ENCODE measurements at regions not wholly inside any gene's neighbourhood (a gene's known extent, or its start where the extent isn't known, plus 50 kb on each side); places are given as distances from the start of the nearest gene placed in this dataset.
"Not testable (repeated sequence)": the region's sequence is repeated elsewhere in the genome, so short reads cannot be mapped to it uniquely, and the experiment has no call there.

- DNase-seq (ENCODE audit: low spot score), result no peak
Measured at GRCh38 chr9:11144746-11145145, 531.9 kb upstream of the PTPRD start.

DNA sequence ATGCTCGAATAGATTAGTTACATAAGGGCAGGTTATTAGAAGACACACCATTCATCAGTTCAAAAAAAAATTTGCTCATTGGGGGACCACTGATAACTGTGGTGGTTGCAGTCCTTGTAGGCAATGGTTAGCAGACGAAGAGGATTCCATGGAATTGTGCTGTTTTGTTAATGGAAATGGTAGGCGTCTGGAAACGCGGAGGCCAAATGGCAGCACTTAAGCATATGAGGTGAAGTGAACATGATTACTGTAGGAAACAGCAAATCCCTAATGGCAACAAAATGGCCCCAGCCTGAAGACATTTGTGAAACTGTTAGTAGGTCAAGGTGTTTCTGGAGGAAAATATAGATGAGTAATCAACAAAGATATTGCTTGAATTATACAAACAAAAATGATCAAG is 535.4 kb upstream of the PTPRD start:
- DNase-seq (ENCODE audit: low spot score), result no peak

DNA sequence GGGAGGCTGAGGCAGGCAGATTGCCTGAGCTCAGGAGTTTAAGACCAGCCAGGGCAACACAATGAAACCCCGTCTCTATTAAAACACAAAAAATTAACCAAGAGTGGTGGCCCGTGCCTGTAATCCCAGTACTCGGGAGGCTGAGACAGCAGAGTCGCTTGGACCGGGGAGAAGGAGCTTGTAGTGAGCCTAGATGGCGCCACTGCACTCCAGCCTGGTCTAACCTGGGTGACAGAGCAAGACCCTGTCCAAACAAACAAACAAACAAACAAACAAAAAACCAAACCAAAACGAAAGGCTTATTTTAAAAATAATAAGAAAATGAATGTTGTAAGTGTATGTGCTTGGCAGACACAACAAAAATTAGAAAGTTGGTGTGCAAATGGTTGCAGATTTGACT is 536.3 kb upstream of the PTPRD start:
- DNase-seq (ENCODE audit: low spot score), result no peak

- DNase-seq (ENCODE audit: low spot score), result no peak
Measured at GRCh38 chr9:11158063-11158462, 545.3 kb upstream of the PTPRD start.

GRCh38 chr9:11158676-11159075 is 545.9 kb upstream of the PTPRD start:
- DNase-seq (ENCODE audit: low spot score), result no peak

- DNase-seq (ENCODE audit: low spot score), result no peak
Measured at GRCh38 chr9:11159318-11159862, 546.6 kb upstream of the PTPRD start.

- no peak for DNase-seq (ENCODE audit: low spot score)
Measured at GRCh38 chr9:11163843-11164242, 551.0 kb upstream of the PTPRD start.

DNA sequence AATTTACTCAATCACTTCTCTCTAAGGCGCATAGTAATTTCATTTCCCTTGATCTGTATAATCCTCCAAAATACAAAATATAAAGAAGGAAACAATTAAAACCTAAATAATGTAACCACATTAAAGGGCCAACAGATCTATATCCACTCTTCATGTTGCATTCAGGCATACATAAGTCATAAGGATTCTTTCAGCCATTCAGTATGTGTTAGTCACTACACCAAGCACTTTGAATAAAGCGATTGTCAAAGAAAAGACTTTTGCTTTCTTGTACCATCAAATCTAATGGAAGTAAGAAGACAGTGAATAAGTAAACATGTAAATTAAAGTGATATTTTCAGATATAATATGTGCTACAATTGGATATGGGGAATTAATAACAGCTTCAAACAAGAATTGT is 569.2 kb upstream of the PTPRD start:
- DNase-seq (ENCODE audit: low spot score), result no peak

GRCh38 chr9:11190719-11191118 is 577.9 kb upstream of the PTPRD start:
- DNase-seq (ENCODE audit: low spot score), result no peak

- no peak for DNase-seq (ENCODE audit: low spot score)
Measured at GRCh38 chr9:11192993-11193392, 580.2 kb upstream of the PTPRD start.

DNA sequence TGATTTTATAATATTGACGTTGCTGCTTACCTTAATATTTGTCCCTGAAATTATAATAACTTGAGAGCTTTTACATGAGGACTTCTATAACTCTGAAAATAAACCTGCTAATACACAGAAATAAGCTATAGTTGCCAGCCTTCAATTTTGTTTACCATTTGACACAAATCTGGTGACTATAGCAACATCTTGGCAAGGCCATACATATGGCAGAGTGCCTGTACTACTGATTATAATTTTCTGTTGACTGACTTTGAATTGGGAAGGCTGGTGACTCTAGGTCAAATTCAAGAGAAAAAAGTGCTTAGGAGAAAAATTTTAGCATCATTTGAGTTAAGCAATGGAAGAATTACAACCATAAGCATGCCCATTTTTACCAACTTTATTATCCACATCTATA is 581.4 kb upstream of the PTPRD start:
- no peak for DNase-seq (ENCODE audit: low spot score)

GRCh38 chr9:11196840-11197365 is 584.1 kb upstream of the PTPRD start:
- not testable (repeated sequence) for DNase-seq (ENCODE audit: low spot score)

DNA sequence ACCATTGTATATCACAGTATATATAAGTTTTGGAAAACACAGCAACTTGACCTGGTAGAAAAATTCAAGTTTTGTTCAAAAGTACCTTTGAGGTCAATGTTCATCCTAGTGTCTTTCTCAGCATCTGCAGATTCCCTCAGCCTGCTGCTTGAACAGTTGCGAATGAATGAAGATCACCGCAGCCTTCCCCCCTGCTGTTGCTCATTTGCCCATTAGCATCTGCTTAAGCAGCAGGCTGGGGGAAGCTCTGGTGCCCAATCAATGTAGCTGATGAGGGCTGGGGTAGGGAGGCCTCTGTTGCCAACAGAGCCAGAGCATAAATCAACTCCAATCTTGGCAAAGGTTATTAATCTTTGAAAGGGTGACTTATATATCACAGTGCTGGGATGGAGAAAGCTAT is 586.5 kb upstream of the PTPRD start:
- no peak for DNase-seq (ENCODE audit: low spot score)

- DNase-seq (ENCODE audit: low spot score), result peak; percentile 3
Measured at GRCh38 chr9:11204521-11204920, 591.7 kb upstream of the PTPRD start.

DNA sequence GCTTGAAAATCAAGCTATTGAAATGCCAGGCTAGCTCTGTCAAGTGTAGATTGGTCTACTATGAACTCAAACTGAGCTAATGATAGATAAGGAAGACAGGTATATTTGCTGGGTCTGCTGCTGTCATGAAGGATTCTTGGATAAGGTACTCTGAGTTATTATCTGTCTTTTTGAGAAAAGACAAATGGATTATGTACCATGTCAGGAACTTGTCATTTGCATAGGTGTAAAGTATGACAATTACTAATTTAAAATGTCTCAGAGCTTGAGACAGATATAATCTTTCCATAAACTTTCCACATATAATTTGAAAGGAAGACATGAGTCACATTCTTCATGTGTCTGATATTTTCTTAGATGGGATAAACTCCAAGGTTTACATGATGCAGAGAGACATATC is 594.1 kb upstream of the PTPRD start:
- DNase-seq (ENCODE audit: low spot score), result no peak

DNA sequence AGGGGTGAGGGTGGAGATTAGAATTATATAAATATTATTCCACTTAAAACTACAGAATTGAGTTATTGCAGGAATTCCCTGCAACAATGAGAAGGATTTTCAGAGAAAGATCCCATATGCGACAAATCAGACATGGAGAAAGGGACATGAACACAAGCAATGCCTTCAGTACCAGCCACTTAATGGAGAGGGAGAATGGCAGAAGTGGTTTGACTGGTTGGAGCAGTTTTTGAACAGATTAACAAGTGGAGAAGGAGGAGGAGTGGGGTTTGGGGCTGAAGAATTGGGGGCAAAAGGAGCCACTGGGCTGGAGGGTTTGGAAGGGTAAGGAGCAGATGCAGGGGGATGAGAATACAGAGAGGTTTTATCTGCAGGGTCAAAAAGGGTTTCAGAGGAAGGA is 620.9 kb upstream of the PTPRD start:
- no peak for DNase-seq (ENCODE audit: low spot score)

DNA sequence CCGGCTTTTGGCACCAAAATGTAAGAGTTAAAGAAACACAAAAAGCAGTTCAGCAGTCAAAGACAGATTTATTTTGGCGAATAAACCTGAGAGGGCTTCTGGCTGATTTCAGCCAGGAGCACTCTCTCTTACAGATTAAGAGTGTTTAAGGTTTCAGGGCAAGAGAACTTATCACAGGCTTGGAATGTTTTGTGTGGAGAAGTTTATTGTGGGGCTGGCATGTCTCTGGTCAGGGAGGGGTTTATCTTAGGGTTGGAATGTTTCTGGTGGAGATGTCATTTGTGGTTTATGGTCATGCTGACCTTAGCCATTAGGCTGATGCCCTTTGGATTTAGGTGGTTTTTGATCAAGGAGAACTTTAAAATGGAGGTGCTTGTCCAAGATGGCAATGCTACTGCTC is 622.3 kb upstream of the PTPRD start:
- no peak for DNase-seq (ENCODE audit: low spot score)

DNA sequence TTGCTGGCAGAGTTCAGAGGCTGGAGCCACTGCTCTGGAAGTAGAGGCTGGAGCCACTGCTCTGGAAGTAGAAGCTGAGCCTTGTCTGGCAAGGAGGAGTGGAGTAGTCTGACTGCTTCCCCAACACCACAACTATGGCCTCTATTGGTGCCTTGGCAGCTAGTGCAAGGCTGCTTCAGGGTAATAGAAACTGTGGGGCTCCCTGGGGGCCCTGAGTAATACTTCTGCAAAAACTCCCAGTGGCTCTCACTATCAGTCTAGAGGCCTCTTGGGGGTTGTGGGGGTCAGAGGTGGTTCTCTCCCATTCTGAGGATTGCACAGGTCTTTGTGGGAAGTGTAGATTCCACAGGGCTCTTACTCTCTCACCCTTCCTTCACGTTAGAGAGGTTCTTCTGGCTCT is 629.0 kb upstream of the PTPRD start:
- DNase-seq (ENCODE audit: low spot score), result no peak

GRCh38 chr9:11257992-11258391 is 645.2 kb upstream of the PTPRD start:
- no peak for DNase-seq (ENCODE audit: low spot score)

- peak; percentile 3 for DNase-seq (ENCODE audit: low spot score)
Measured at GRCh38 chr9:11269036-11269435, 656.2 kb upstream of the PTPRD start.

DNA sequence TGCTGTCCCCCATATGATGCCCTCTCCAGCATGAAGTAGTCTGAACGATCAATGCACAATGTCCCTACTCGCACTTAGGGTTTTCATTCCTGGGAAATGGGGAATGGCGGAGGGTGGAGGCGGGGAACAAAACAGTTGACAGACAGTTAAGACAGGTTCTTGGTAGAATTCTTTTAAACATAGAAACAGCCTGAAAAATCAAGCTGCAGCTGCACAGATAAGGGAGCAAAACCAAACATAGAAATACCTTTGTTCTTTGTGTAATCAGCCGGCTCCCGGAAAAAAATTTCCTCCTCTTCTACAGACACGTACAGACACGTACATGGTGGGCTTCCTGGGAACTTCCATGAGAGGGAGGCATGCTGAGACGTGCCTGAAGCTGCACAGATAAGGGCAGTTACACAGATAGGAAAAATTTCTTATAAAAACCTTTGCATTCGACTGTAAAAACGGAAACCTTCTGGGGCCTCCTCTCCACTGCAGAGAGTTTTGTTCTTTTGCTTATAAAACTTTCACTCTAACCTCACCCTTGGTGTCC is 662.4 kb upstream of the PTPRD start:
- no peak for DNase-seq (ENCODE audit: low spot score)

DNA sequence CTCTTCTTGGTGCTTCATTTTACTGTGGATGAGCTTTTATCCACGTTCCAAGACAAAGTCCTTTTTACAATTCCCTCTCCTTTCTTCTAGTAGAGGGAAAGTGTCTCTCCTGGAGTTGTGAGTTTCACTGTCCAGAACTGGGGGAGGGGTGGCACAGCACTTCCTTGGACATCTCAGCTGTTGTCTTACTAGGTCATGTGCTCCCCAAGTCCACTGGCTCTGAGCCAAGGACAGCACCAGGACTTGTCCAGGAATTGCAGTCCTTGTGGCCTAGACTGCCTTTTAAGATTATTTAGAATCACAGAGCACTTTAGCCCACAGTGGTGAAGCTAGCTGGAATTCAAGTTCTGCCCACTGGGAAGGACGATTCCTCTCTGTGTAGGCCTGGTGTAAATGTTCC is 700.2 kb upstream of the PTPRD start:
- DNase-seq (ENCODE audit: low spot score), result no peak

- DNase-seq (ENCODE audit: low spot score), result no peak
Measured at GRCh38 chr9:11318946-11319345, 706.1 kb upstream of the PTPRD start.

DNA sequence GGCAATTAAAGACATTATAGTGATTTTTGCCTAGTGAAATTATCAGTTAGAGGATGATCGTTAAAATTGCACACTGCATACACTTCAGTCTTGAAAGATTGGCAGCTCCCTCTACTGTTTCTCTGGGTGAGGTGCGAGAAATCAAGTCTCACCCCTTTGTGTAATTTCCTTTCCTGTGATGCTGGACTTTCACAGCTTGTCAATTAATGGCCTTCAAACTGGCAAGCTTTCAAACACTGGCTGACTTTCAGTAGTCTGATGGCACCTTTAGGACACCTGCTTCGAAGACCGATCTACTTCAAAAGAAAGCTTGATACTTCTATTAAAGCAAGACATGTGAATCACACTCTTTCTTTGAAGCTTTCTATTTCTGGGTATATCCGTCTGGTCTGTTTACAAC is 706.7 kb upstream of the PTPRD start:
- DNase-seq (ENCODE audit: low spot score), result peak; percentile 50
